H1 (cell line): ENCODE measurements at regions not wholly inside any gene's neighbourhood (a gene's known extent, or its start where the extent isn't known, plus 50 kb on each side); places are given as distances from the start of the nearest gene placed in this dataset.

Experiments used
- KDM1A ChIP-seq: fragments of 200-600, 300-600 bp; sonication (generic); IDR thresholded peaks from 2 replicates; pipeline ENCODE4 v1.7.1; 2016; ENCODE audit warnings: mild to moderate bottlenecking, low read length, borderline replicate concordance
- RAD21 ChIP-seq, 2 experiments: IDR thresholded peaks in 1 of 2; conservative IDR thresholded peaks in 1 of 2; 2 replicates each; pipeline ENCODE4 v1.6.1; 2011; ENCODE audit warnings: low read depth in 2 of 2, low read length in 2 of 2, improper control_type of control experiment in 1 of 2, inconsistent platforms in 1 of 2, mild to moderate bottlenecking in 1 of 2, moderate library complexity in 1 of 2
- SIX5 ChIP-seq: IDR thresholded peaks from 2 replicates; pipeline ENCODE4 v1.6.1; 2011; ENCODE audit warnings: mild to moderate bottlenecking, low read depth, low read length
- TAF7 ChIP-seq: optimal IDR thresholded peaks from 2 replicates; pipeline ENCODE3; 2011; ENCODE audit warnings: low read depth, mild to moderate bottlenecking, inconsistent platforms, low read length, moderate library complexity, borderline replicate concordance
- TBP ChIP-seq: IDR thresholded peaks from 2 replicates; pipeline ENCODE4 v1.6.1; 2011; ENCODE audit warnings: low read depth, low read length, improper control_type of control experiment
- YY1 ChIP-seq: IDR thresholded peaks from 2 replicates; pipeline ENCODE4 v1.6.1; 2011; ENCODE audit warnings: low read depth, mild to moderate bottlenecking, low read length
- TF ChIP-seq, protein P1 (sequence below): fragments of 300-600 bp; sonication (generic); IDR thresholded peaks from 2 replicates; pipeline ENCODE4 v1.7.1; 2012; ENCODE audit warnings: low read length, moderate library complexity, mild to moderate bottlenecking, inconsistent platforms; ENCODE audit not compliant: insufficient replicate concordance
- TF ChIP-seq, protein P2 (sequence below), 3 experiments: IDR thresholded peaks; 1 replicate in 2 of 3; 2 replicates in 1 of 3; pipeline versions ENCODE4 v1.5.1 to v1.6.1; 2011; ENCODE audit warnings: low read length in 3 of 3, mild to moderate bottlenecking in 3 of 3, inconsistent platforms in 2 of 3, low read depth in 1 of 3, moderate library complexity in 1 of 3; ENCODE audit not compliant: insufficient read depth in 1 of 3; ENCODE audit errors: control extremely low read depth in 1 of 3
- TF ChIP-seq, protein P3 (sequence below): IDR thresholded peaks from 2 replicates; pipeline ENCODE4 v1.6.1; 2012; ENCODE audit warnings: inconsistent platforms

DNA sequence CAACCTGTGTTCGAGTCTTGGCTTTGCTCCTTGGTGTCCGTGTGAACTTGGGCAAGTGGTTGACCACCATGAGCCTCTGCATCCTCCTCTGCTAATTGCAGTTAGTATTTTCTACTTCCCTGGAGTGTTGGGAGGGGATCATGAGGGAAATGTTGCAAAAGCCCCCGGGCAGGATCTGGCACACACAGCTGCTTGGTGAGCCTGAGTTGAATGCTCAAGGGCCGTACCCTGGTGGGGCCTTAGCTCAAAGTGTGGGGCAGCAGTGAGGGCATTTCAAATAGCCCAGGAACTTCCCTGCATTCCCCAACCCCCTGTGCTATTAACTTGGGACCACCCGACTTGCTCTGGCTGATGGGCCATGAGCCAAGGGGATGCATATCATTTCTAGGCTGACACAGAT is 94.9 kb upstream of the SLC6A11 start (continued):
- TF ChIP-seq, protein P1, sequence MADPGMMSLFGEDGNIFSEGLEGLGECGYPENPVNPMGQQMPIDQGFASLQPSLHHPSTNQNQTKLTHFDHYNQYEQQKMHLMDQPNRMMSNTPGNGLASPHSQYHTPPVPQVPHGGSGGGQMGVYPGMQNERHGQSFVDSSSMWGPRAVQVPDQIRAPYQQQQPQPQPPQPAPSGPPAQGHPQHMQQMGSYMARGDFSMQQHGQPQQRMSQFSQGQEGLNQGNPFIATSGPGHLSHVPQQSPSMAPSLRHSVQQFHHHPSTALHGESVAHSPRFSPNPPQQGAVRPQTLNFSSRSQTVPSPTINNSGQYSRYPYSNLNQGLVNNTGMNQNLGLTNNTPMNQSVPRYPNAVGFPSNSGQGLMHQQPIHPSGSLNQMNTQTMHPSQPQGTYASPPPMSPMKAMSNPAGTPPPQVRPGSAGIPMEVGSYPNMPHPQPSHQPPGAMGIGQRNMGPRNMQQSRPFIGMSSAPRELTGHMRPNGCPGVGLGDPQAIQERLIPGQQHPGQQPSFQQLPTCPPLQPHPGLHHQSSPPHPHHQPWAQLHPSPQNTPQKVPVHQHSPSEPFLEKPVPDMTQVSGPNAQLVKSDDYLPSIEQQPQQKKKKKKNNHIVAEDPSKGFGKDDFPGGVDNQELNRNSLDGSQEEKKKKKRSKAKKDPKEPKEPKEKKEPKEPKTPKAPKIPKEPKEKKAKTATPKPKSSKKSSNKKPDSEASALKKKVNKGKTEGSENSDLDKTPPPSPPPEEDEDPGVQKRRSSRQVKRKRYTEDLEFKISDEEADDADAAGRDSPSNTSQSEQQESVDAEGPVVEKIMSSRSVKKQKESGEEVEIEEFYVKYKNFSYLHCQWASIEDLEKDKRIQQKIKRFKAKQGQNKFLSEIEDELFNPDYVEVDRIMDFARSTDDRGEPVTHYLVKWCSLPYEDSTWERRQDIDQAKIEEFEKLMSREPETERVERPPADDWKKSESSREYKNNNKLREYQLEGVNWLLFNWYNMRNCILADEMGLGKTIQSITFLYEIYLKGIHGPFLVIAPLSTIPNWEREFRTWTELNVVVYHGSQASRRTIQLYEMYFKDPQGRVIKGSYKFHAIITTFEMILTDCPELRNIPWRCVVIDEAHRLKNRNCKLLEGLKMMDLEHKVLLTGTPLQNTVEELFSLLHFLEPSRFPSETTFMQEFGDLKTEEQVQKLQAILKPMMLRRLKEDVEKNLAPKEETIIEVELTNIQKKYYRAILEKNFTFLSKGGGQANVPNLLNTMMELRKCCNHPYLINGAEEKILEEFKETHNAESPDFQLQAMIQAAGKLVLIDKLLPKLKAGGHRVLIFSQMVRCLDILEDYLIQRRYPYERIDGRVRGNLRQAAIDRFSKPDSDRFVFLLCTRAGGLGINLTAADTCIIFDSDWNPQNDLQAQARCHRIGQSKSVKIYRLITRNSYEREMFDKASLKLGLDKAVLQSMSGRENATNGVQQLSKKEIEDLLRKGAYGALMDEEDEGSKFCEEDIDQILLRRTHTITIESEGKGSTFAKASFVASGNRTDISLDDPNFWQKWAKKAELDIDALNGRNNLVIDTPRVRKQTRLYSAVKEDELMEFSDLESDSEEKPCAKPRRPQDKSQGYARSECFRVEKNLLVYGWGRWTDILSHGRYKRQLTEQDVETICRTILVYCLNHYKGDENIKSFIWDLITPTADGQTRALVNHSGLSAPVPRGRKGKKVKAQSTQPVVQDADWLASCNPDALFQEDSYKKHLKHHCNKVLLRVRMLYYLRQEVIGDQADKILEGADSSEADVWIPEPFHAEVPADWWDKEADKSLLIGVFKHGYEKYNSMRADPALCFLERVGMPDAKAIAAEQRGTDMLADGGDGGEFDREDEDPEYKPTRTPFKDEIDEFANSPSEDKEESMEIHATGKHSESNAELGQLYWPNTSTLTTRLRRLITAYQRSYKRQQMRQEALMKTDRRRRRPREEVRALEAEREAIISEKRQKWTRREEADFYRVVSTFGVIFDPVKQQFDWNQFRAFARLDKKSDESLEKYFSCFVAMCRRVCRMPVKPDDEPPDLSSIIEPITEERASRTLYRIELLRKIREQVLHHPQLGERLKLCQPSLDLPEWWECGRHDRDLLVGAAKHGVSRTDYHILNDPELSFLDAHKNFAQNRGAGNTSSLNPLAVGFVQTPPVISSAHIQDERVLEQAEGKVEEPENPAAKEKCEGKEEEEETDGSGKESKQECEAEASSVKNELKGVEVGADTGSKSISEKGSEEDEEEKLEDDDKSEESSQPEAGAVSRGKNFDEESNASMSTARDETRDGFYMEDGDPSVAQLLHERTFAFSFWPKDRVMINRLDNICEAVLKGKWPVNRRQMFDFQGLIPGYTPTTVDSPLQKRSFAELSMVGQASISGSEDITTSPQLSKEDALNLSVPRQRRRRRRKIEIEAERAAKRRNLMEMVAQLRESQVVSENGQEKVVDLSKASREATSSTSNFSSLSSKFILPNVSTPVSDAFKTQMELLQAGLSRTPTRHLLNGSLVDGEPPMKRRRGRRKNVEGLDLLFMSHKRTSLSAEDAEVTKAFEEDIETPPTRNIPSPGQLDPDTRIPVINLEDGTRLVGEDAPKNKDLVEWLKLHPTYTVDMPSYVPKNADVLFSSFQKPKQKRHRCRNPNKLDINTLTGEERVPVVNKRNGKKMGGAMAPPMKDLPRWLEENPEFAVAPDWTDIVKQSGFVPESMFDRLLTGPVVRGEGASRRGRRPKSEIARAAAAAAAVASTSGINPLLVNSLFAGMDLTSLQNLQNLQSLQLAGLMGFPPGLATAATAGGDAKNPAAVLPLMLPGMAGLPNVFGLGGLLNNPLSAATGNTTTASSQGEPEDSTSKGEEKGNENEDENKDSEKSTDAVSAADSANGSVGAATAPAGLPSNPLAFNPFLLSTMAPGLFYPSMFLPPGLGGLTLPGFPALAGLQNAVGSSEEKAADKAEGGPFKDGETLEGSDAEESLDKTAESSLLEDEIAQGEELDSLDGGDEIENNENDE = no peak
- TF ChIP-seq TAF7 (no peak), KDM1A (no peak), RAD21 (IDR thresholded peaks at IDR 0.05 in 1 of 2, conservative IDR thresholded peaks at IDR 0.05 in 1 of 2; ENCODE audit: low read depth in 2 of 2, low read length in 2 of 2) (no peak), SIX5 (no peak), YY1 (no peak), TBP (no peak)
- TF ChIP-seq, protein P2, sequence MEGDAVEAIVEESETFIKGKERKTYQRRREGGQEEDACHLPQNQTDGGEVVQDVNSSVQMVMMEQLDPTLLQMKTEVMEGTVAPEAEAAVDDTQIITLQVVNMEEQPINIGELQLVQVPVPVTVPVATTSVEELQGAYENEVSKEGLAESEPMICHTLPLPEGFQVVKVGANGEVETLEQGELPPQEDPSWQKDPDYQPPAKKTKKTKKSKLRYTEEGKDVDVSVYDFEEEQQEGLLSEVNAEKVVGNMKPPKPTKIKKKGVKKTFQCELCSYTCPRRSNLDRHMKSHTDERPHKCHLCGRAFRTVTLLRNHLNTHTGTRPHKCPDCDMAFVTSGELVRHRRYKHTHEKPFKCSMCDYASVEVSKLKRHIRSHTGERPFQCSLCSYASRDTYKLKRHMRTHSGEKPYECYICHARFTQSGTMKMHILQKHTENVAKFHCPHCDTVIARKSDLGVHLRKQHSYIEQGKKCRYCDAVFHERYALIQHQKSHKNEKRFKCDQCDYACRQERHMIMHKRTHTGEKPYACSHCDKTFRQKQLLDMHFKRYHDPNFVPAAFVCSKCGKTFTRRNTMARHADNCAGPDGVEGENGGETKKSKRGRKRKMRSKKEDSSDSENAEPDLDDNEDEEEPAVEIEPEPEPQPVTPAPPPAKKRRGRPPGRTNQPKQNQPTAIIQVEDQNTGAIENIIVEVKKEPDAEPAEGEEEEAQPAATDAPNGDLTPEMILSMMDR (IDR thresholded peaks at IDR 0.05; ENCODE audit: control extremely low read depth in 1 of 3, insufficient read depth in 1 of 3, low read depth in 1 of 3, low read length in 3 of 3) = no peak
- TF ChIP-seq, protein P3, sequence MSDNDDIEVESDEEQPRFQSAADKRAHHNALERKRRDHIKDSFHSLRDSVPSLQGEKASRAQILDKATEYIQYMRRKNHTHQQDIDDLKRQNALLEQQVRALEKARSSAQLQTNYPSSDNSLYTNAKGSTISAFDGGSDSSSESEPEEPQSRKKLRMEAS = no peak
